CMK (cell line): ENCODE measurements at regions not wholly inside any gene's neighbourhood (a gene's known extent, or its start where the extent isn't known, plus 50 kb on each side); places are given as distances from the start of the nearest gene placed in this dataset.
A peak's percentile ranks its signal among the peaks of the same experiment; 100 is the strongest.
"Not testable (repeated sequence)": the region's sequence is repeated elsewhere in the genome, so short reads cannot be mapped to it uniquely, and the experiment has no call there.

Experiments
- DNase-seq: peaks from one replicate; pipeline ENCODE4 v3.0.0-alpha.2; 2010; ENCODE audit warnings: low read depth

DNA sequence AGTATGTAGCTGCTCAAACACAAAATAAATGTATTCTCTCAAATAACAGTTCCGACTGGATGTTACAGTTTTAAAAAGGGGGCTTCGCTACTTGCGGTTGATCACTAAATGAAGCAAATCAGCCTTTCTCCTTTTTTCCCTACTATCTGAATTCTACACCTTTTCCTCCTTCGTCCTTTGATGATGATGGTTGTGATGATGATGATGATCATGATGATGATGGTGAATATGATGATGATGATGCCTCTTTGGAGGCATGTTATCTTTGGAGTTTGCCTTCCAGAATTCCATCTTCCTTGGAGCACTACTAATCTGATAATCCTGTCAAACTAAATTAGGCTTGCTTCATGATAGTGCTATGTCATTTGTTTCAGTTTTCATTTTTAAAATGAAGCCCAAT, 1073.3 kb downstream of the SOCS6 start:
- no peak for DNase-seq

DNA sequence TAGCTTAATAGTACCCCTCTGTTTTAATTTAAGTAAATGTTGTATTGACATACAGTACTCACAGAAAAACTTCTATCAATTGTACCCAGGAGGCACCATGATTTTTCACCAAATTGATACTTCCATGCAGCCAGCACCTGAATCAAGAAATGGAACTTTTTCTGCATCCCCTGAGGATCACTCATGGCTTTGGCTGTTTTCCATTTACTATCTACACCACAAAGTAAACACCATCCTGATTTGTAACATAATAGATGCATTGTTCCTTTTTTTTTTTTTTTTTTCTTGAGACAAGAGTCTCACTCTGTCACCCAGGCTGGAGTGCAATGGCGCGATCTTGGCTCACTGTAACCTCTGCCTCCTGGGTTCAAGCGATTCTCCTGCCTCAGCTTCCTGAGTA, 1066.8 kb downstream of the SOCS6 start:
- DNase-seq, result not testable (repeated sequence)

DNA sequence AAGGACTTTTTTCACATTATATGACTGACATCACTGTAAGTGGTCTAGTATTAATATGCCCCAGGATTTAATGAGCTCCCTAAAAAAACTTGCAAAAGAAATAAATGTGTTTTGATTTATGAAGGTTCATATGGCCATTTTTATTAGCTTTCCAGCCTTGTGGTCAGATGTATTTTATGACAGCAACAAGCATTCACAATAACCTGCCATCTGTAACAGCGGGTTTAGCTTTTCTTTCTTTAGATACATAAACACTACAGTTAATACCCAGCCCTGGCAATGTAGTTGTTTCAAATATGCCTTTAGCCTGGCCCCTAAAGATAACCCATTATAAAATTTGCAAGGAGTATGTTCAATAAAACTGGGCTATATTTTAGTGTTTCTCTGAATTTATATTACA, 1063.8 kb downstream of the SOCS6 start:
- no peak for DNase-seq

DNA sequence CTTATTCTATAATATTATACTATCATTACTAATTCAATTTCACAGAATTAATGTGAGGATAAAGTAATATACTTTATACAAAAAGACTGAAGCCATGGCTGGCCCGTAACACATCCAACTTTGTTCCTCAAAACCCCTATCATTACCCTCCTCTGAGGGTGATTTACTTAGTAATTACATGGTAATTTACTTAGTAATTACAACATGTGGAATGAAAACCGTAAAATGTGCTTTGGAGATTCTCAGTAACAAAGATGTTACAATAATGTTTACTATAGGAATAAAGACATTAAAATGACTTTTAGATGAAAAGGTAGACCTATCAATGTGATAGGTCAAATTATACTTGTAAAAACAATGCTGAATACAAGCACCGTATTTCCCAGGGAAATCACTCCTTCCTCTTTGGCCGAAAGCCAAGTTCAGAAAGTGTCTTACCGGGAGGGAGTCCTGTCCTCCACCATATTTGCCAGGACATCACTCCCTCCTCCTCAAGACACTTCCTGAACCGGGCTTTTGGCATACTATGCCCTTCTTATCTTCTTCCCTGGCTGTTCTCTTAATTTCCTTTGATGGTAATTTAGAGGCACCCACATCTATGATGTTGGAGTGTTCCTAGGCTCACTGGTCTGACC, 1047.8 kb downstream of the SOCS6 start:
- DNase-seq, result no peak

DNA sequence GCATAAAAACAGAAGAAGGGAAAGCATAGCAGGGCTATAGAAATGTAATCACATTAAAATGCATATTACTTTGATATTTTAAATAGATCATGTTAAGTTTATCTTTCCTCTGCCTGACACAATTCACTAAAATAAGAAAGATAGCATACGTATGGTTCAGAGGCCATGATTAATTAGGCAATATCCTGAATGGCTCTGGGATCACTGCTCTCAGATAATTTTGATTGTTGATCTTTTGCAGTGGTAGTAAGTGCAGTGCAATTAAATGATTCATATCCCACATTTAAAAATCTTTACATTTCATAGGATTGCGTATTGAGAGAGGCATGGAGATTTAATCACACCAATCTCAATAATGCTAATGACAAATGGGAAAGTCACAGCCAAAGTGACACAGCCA, 1040.7 kb downstream of the SOCS6 start:
- DNase-seq, result no peak

DNA sequence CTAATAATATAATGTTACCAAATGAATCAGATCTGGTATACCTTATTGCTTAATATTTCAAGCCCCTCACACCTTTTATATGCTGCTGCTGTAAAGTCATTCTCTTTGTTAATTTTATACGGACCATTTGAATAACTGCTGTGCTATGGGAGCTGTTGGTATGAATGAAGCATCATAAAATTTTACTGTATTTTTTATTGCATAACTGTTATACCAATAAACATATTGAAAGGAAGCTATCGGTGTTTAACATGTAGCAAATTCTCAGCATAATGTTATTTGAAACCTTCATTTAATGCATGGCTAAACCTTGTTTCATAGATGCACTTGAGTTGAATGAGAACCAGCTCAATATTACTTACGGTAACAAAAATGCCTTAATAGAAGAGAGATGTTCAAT, 1040.3 kb downstream of the SOCS6 start:
- DNase-seq, result no peak

DNA sequence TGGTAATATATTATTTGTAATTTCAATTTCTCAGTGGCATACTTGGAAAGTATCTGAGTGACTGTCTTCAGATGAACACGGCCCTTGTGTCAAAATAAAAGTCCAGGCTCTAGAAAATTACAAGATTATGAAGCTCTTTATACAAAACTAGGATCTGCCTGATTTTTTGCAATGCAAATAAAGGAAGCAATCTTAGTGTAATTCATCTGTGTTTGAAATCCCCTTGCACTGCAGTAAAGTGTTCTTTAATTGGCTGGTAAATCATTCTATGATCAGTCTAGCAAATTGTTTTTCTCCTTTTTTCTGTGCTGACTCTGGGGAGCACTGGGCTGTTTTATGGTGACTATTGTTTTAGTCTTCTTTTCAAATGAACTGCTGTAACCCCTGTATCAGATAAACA, 1039.0 kb downstream of the SOCS6 start:
- no peak for DNase-seq

DNA sequence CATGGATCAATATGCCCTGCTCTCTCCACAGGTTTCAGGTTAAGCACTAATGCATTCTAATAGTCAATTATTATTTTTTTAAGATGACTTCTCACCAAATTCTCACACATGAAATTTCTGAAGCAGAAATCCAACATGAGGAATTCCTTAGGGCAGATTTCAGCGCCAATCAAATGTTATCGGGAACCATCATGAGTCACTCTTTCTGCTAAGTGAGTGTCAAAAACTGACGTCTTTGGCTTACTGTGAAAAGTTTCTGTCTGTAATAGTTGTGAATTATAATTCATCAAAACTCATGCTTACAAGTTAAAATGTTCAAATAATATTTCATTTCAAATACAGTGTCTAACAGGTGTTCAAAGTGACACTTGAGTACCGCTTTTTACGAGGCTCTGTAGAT, 1038.6 kb downstream of the SOCS6 start:
- no peak for DNase-seq

DNA sequence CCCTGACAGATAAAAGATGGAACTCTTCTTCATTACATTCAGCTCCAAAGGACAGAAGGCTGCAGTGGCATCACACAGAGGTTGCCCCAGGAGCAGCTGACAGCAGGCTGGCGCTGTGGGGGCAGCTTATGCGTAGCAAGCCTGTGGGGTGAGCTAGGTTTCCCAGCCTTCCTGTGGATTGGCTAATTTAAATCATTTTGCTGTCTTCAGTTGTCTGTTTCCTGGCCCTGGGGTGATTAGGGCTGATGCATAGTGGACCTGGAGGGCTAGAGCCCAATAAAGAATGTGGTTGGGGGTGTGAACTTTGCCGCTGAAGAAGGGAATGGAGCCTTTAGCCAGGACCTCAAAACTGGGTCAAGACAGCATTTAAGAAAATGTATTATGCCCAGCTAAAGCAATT, 1038.0 kb downstream of the SOCS6 start:
- no peak for DNase-seq

DNA sequence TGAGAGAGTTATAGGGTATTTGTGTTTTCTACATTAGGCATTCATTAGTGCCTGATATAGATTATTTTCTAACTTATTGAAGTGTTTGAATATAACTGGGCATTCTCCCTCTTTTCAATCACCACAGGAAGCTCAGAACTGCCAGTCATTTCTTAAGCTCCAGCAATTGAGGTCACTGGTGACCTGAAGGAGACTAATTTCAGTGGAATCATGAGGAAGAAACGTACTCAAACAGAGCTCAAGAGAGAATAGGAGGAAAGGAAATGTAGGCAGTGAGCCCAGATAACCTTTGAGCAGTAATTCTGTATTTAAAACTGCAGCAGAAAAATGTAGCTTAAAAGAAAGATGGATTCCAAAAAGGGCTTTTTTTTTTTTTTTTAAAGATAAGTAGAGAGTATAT, 1035.5 kb downstream of the SOCS6 start:
- no peak for DNase-seq

DNA sequence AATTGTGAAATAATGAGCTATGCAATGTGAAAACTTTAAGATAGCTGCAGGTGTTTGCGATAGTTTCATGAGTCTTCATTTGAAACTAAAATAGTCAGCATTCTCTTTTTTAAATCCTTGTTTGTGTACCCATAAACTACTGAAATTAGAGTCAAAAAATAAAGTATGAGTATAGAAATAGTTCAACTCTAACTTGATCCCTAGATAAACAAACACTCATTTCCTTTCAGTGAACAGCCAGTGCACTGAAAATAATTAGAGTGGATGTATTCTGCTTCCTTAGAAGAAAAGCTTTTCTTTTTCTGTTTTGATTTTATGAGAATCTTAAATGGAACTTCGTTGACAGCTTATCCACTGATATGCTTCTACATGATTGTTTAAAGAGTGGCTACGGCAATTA, 1033.4 kb downstream of the SOCS6 start:
- DNase-seq, result no peak

DNA sequence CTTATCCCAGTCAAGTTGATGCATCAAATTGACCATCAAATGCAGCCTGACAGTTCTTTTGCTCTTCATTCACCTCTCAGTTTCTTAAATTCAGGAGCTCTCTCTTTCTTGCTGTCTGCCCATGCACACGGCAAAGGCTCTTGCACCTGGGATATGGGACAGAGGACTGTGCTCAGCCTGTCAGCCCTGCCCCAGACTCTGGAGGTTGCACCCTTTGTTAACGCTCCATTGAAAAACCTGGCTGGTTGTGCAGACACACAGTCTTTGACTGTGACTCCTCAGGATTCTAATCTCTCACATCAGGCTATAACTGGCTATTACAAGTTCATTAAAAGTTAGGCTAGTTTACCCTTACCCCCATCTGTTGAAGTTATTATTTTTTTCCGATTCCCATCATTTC, 1032.5 kb downstream of the SOCS6 start:
- DNase-seq, result no peak

DNA sequence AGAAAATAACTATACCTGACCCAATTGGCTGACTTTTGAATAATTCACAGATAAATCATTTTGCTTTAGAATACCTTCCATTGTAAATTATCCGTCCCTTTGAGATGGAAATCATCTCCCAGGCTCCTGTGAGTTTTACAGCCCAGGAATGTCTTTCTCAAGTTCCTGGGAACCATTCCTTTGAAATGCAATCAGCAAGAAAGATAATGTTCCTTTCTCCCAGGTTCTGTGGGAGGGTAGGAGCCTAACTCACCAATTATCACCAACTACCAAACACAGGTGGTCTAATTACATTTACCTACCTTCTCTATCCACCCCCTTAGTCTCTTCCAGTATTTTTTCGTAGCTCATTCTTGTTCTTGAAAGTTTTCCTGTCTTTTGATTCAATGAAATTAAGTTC, 1016.0 kb downstream of the SOCS6 start:
- DNase-seq, result no peak

DNA sequence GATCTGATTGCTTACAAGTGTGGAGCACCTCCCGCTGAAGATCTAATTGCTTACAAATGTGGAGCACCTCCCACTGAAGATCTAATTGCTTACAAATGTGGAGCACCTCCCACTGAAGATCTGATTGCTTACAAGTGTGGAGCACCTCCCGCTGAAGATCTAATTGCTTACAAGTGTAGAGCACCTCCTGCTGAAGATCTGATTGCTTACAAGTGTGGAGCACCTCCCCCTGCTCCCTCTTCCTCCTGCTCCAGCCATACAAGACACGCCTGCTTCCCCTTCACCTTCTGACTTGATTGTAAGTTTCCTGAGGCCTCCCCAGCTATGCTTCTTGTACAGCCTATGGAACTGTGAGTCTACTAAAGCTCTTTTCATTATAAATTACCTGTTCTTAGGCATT, 1014.9 kb downstream of the SOCS6 start:
- DNase-seq, result not testable (repeated sequence)

DNA sequence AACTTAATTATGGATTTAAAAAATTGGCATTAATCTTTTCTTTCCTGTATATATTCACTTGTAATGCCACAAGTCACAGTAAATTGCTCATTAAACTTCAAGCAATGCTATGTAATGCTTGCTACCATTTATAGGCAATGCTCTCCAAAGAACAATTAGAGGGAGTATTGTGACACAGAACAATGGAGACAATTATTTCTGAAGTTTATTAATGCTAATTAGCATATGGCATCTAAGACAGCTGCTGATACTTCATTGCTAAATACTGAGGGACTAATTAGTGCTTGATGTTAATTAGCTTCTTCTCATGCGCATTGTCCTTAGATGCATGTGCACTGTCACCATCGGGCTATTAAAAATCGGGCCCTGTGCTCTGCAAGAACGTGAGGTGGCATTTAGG, 1012.8 kb downstream of the SOCS6 start:
- no peak for DNase-seq

DNA sequence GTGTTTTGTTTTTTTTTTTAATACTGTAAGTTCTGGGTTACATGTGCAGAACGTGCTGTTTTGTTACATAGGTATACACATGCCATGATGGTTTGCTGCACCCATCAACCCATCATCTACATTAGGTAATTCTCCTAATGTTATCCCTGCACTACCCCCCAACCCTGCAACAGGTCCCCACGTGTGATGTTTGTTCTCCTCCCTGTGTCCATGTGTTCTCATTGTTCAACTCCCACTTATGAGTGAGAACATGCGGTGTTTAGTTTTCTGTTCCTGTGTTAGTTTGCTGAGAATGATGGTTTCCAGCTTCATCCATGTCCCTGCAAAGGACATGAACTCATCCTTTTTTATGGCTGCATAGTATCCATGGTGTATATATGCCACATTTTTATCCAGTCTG, 1005.4 kb downstream of the SOCS6 start:
- DNase-seq, result not testable (repeated sequence)

DNA sequence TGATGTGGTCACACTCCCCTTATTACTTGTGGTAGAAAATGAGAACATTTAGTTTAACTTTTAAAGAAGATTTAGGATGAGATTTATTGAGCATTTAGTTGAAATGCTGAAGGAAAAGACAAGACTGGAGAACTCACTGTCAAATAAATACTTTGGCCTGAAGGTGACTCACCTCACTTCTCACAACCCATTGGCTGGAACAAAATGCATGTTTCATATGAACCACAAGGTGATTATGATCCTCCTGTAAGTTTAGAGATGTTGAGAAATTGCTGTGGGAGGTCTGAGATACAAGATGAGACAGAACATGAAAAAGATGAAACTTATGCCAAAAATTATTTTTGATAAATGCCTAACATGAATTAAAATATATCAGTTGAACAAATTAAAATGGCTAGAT, 1004.5 kb downstream of the SOCS6 start:
- no peak for DNase-seq

DNA sequence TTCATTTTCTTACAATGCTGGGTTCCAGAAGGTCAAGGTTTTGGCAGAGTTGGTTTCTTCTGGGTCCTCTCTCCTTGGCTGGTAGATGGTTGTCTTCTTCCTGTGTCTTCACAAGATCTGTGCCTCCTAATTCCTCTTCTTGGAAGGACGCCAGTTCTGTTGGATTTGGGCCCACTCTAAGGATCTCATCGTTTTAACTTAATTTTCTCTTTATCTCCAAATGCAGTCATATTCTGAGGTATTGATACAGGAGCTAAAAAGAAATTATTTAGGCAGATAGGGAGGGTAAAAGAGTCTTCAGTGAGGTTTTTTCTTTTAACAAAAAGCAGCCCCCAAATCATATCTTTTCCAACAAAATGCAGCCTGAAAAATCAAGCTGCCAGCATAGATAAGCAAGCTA, 998.4 kb downstream of the SOCS6 start:
- DNase-seq, result no peak

DNA sequence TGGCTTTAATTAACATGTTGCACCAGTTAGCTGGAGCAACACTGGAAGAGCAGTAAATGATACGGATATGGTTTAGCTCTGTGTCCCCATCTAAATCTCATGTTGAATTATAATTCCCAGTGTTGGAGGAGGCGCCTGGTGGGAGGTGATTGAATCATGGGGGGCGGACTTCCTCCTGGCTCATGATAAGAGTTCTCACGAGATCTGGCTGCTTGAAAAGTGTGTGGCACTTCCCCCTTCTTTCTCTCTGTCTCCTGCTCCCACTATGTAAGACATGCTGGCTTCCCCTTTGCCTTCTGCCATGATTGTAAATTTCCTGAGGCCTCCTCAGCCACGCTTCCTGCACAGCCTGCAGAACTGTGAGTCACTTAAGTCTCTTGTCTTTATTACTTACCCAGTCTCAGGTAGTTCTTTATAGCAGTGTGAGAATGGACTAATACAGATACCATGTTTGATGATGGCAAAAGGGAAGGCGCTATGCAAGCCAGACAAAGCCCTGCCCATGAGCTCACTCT, 963.6 kb downstream of the SOCS6 start:
- peak; percentile 8 for DNase-seq

DNA sequence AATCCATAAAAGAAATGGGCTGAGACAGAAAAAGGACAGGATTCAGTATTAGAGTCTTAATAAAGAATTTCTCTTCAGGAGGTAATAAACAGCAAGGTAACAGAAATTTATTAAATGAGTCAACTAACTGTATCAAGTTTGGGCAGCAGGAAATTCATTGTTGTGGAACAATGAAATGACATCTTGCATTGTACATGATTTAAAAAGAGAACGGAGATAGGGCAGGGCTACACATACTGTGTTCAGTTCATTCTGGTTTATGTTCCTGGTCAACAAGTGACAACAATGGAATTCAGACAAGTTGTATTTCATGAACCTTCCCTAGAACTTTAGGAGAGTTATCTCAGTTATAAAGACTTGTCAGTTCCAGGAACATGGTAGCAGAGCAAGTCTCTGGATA, 961.3 kb downstream of the SOCS6 start:
- no peak for DNase-seq

DNA sequence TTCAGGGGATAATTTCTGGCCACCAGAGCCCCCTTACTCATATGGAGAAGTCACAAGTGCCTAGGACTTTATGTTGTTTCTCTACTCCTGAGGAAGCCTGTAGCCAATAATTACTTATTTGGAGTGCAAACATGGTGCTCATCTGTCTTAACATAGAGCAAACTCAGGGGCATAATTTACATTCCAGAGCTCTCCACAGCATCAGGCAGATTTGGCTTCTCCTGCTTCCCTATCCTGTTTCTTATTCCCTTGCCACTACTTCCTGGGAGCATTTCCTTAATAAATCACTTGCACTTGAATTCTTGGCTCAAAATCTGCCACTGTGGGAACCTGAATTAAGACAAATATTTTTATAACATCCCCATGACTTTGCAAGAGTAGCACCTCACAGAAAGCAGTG, 960.9 kb downstream of the SOCS6 start:
- no peak for DNase-seq

DNA sequence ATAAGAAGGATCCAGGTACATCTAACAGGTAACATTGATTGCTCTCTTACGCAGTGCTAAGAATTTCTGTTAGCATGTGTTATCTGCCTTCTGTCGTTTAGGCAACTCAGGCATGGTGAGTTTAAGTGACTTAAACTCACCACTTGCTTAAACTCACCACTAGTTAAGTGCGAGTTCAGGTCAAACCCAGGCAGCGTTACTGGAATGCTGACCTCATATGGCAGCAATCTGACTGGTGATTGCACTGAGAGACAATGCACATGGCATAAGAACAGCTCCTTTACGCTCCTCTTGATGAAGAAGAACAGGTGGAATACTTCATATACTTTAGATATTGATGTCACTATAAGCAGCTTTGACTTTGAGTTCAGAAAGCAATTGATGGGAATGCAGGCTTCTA, 954.1 kb downstream of the SOCS6 start:
- no peak for DNase-seq

DNA sequence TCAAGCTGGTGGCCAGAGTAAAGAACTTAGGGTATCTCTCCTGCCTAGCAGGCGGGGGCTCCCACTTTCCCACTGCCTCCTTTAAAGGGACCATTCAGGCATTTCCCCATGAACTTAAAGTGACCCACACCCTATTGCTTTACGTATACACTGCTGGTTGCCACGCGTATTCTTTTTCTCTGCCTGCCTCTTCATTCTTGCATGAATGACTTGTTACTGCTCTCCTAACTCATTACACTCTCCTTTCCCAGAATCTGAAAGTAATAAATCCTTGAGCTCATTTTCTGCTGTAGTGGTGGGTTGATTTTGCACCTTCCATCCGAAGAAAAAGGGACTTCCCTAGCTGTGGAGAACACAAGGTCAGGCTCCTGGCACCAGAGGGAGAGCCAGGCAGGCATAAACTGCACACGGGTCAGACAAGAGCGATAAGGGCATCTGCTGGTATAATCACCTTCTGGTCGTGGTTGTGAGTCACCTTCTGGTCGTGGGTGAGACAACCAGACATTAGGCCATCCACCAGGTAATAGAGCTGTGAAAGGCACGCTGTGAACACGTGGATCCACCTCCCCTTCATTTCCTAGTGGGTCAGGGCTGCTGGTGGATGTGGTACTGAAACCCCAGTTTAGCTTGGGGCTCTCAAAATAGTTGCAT, 950.3 kb downstream of the SOCS6 start:
- no peak for DNase-seq

DNA sequence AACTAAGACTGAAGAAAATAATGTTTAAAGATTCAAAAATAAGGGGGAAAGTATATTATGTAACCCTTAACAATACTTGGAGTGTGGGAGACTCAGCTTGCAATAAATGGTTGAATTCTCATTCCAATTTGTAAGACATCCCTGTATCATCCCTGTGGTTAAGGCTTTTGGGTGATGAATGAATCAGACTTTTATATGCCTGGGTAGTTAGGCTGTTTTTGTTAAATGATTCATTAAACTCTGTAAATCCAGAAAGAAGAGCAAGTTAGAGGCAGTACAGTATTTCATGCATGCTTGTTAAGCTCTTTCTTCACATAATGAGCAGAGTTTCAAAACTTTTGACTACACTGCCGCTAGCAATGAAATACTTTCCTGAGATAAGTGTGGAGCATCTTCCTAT, 948.8 kb downstream of the SOCS6 start:
- DNase-seq, result no peak
